ENCODE measurements at regions not wholly inside any gene's neighbourhood (a gene's known extent, or its start where the extent isn't known, plus 50 kb on each side); places are given as distances from the start of the nearest gene placed in this dataset.

DNA sequence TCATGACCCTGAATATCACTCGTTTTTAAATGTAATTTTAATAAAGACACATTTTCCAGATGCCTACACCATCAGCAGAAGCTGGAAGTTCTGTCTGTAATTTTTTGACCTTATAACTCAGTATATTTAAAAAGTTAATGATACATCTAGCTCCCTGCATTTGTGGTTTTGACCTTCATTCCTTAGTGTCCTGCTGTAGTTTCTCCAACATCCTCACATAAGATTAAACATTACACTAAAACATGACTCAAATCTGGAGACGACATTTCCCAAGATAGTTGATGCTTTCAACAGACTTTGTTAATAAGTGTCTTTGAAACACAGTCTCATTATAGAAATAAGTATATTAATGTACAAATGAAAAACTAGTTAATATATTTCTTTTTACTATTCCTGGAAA, 363.1 kb downstream of the POM121L12 start:
- H3K4me1 ChIP-seq (ENCODE audit: control insufficient read depth, insufficient read depth, low read length): no peaks in the 10 kb centered on the region
- no peaks in the 10 kb centered on the region for H3K9me3 ChIP-seq (ENCODE audit: control insufficient read depth, insufficient read depth, low read length)
- no peaks in the 10 kb centered on the region for H3K27me3 ChIP-seq (ENCODE audit: control insufficient read depth, insufficient read depth, low read length)
- H3K4me3 ChIP-seq (ENCODE audit: low read depth, low read length): no peak overlapping the region
- no peak overlapping the region for H3K9ac ChIP-seq (ENCODE audit: low read depth, low read length)
- no peaks in the 10 kb centered on the region for H3K36me3 ChIP-seq (ENCODE audit: control insufficient read depth, insufficient read depth, low read length)

DNA sequence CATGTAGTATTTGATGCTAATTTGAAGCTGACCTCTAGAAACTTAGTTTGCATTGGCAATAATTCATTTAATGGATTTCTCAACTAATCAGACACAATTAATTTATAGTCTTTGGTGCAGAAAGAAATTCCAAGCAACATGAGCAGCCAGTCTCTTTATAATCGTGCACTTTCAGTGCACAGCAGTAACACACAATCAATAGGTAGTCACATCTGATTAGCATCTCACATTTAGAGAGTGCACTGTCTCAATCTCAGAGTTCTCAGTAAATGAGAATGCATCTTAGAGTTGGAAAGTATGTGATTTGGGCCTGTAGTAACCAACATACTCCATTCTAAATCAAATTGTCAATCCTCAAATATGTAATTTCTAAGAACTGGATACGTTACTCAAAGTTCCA, 377.6 kb downstream of the POM121L12 start:
- Histone ChIP-seq H3K36me3 (ENCODE audit: control insufficient read depth, insufficient read depth, low read length) (no peaks in the 10 kb centered on the region), H3K27me3 (ENCODE audit: control insufficient read depth, insufficient read depth, low read length) (no peaks in the 10 kb centered on the region), H3K4me1 (ENCODE audit: control insufficient read depth, insufficient read depth, low read length) (no peaks in the 10 kb centered on the region), H3K9ac (ENCODE audit: low read depth, low read length) (no peak overlapping the region), H3K4me3 (ENCODE audit: low read depth, low read length) (no peak overlapping the region), H3K9me3 (ENCODE audit: control insufficient read depth, insufficient read depth, low read length) (no peaks in the 10 kb centered on the region)

DNA sequence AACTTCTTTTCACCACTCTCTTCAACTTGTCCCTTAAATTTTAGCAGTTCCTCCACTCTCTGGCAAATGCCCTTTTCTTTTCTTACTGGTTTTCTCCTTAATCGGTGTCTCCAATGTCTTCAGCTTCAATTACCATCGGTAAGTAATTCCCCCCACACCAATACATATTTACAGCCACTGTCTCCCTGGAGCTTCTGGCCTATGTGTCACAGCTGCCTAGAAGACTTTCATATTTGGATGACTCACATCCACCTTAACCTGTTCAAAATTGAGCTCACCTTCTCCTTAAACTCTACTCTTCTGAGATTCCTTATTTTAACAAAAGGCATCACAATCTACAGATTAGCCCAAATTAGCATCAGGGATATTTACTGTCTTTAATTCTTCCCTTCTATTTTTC, 380.4 kb downstream of the POM121L12 start:
- H3K9me3 ChIP-seq (ENCODE audit: control insufficient read depth, insufficient read depth, low read length): no peaks in the 10 kb centered on the region
- H3K36me3 ChIP-seq (ENCODE audit: control insufficient read depth, insufficient read depth, low read length): no peaks in the 10 kb centered on the region
- no peak overlapping the region for H3K4me3 ChIP-seq (ENCODE audit: low read depth, low read length)
- H3K9ac ChIP-seq (ENCODE audit: low read depth, low read length): no peak overlapping the region
- H3K4me1 ChIP-seq (ENCODE audit: control insufficient read depth, insufficient read depth, low read length): no peaks in the 10 kb centered on the region
- no peaks in the 10 kb centered on the region for H3K27me3 ChIP-seq (ENCODE audit: control insufficient read depth, insufficient read depth, low read length)

DNA sequence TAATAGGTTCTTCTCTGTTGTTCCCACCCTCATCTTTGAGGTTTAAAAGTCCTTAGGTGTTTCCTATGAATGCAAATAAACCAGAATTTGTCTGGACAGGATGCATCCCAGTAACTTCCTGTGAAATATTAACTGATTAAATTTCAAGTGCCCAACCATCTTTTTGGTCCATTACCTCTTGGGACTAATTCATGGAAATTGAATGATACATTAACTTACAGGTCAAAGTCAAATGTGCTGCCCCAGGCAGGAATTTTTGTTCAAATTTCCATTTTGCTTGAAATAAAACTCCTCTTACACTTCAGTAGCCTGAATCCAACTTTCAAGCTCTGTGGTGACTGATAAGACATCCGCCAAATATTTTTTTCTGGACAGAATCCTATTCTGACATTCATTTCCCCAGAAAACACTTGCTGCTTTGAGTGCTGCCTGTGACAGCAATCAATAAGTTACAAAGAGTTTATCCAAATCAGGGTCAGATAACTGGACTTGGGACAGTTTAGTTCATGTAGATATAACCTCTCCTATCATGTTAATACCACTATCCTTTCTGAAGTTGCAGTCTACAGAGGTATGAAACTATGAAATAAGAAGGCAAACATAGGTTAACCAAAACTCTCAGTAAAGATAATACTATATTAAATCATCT, 383.5 kb downstream of the POM121L12 start:
- Histone ChIP-seq H3K9ac (ENCODE audit: low read depth, low read length) (no peak overlapping the region), H3K4me3 (ENCODE audit: low read depth, low read length) (no peak overlapping the region), H3K9me3 (ENCODE audit: control insufficient read depth, insufficient read depth, low read length) (no peaks in the 10 kb centered on the region), H3K27me3 (ENCODE audit: control insufficient read depth, insufficient read depth, low read length) (no peaks in the 10 kb centered on the region), H3K4me1 (ENCODE audit: control insufficient read depth, insufficient read depth, low read length) (no peaks in the 10 kb centered on the region), H3K36me3 (ENCODE audit: control insufficient read depth, insufficient read depth, low read length) (no peaks in the 10 kb centered on the region)

DNA sequence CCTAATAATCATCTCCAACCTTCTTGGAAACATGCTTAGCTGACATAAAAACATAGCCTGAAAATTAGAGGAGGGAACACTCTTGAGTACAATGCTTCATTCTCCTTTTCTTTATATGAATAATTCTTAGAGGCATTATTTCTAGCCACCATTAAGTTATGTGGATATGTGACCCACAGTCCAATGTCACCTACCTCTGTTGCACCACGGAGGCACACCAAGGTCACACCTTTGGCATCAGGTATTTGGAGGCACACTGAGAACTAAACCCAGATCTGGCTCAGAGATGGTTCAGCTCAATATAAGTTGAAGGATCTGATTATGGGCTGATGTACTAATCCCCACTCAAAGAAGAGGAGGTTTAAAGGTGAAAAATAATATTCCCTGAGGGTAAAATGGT, 385.1 kb downstream of the POM121L12 start:
- Histone ChIP-seq H3K4me1 (ENCODE audit: control insufficient read depth, insufficient read depth, low read length) (no peaks in the 10 kb centered on the region), H3K9ac (ENCODE audit: low read depth, low read length) (no peak overlapping the region), H3K27me3 (ENCODE audit: control insufficient read depth, insufficient read depth, low read length) (no peaks in the 10 kb centered on the region), H3K4me3 (ENCODE audit: low read depth, low read length) (no peak overlapping the region), H3K36me3 (ENCODE audit: control insufficient read depth, insufficient read depth, low read length) (no peaks in the 10 kb centered on the region), H3K9me3 (ENCODE audit: control insufficient read depth, insufficient read depth, low read length) (no peaks in the 10 kb centered on the region)

DNA sequence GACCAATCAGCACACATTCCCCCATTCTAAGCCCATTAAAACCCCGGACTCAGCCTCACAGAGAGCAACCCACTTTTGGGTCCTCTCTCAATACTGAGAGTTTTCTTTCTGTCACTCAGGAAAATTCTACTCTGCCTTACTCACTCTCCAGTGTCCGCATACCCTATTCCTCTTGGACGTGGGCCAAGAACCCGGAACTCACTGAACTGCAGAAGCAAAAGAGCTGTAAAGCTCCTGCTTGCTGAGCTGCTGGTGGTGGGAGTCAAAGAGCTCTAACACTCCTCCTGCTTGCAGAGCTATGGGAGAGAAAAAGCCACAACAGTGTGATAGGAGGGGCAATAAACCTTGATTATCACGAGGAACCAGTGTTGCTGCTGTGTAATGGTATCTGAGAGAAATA, 386.9 kb downstream of the POM121L12 start:
- no peak overlapping the region for H3K4me3 ChIP-seq (ENCODE audit: low read depth, low read length)
- H3K9me3 ChIP-seq (ENCODE audit: control insufficient read depth, insufficient read depth, low read length): no peaks in the 10 kb centered on the region
- no peaks in the 10 kb centered on the region for H3K4me1 ChIP-seq (ENCODE audit: control insufficient read depth, insufficient read depth, low read length)
- no peaks in the 10 kb centered on the region for H3K36me3 ChIP-seq (ENCODE audit: control insufficient read depth, insufficient read depth, low read length)
- H3K27me3 ChIP-seq (ENCODE audit: control insufficient read depth, insufficient read depth, low read length): no peaks in the 10 kb centered on the region
- no peak overlapping the region for H3K9ac ChIP-seq (ENCODE audit: low read depth, low read length)

DNA sequence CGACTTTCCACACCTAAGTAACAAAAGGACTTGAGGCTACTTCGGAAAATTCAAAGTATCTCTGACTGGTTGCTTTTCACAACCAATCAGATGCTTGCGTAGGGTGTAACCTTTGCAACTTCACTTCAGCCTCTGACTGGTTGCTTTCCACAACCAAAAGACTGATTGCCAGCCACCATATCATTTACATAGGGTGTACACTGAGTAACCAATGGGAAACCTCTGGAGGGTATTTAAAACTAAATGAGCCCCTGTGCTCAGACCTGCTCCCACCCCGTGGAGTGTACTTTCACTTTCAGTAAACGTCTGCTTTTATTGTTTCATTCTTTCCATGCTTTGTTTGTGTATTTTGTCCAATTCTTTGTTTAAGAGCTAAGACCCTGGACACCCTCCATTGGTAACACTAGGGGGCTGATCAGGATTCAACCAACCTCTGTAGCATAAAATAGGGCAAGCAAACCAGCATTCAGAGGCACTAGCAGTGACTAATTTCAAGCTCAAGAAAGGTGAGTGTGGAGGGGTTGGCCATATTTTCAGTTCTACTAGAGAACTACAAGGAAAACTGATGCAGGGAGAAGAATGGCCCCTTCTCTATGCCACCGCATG, 390.8 kb downstream of the POM121L12 start:
- Histone ChIP-seq H3K36me3 (ENCODE audit: control insufficient read depth, insufficient read depth, low read length) (no peaks in the 10 kb centered on the region), H3K9me3 (ENCODE audit: control insufficient read depth, insufficient read depth, low read length) (no peaks in the 10 kb centered on the region), H3K4me3 (ENCODE audit: low read depth, low read length) (no peak overlapping the region), H3K27me3 (ENCODE audit: control insufficient read depth, insufficient read depth, low read length) (no peaks in the 10 kb centered on the region), H3K9ac (ENCODE audit: low read depth, low read length) (no peak overlapping the region), H3K4me1 (ENCODE audit: control insufficient read depth, insufficient read depth, low read length) (no peaks in the 10 kb centered on the region)

DNA sequence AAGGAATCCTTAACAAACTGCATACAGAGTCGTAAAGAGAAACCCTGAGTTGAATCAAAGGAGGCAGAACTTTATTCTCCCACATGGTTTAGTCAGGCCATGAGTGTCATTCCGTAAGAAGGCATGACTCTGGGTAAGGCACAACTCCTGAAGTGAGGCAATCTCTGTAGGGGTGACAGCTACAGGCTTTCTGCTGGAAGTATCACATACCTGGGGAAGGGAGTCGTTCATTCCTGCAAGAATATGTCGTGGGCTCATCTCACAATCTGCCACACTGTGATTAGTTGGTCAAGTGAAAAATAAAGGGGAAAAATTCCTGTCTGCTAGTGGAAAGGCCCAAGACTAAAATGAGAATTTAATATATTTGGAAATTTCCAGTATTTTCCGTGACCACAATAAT, 392.6 kb downstream of the POM121L12 start:
- Histone ChIP-seq H3K9me3 (ENCODE audit: control insufficient read depth, insufficient read depth, low read length) (no peaks in the 10 kb centered on the region), H3K36me3 (ENCODE audit: control insufficient read depth, insufficient read depth, low read length) (no peaks in the 10 kb centered on the region), H3K9ac (ENCODE audit: low read depth, low read length) (no peak overlapping the region), H3K4me3 (ENCODE audit: low read depth, low read length) (no peak overlapping the region), H3K27me3 (ENCODE audit: control insufficient read depth, insufficient read depth, low read length) (no peaks in the 10 kb centered on the region), H3K4me1 (ENCODE audit: control insufficient read depth, insufficient read depth, low read length) (no peaks in the 10 kb centered on the region)

DNA sequence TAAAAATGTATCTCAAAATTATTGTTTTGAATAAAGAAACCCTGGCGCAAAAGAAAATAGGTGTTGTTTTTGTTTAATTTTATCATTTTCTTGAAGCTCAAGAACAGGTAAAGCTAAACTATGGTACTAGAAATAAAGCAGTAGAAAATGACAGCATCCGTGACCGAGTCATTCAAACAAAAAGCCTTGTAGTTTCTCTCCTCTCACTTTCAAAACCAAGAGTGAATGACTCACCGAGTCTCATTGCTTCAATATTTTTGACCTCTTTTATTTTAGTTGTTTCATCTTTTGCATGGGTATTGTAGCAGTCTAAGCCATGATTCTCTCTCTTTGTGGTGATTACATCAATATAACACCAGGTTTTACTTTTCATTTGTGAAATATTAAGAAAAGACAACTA, 396.5 kb downstream of the POM121L12 start:
- H3K36me3 ChIP-seq (ENCODE audit: control insufficient read depth, insufficient read depth, low read length): no peaks in the 10 kb centered on the region
- H3K27me3 ChIP-seq (ENCODE audit: control insufficient read depth, insufficient read depth, low read length): no peaks in the 10 kb centered on the region
- H3K4me3 ChIP-seq (ENCODE audit: low read depth, low read length): no peak overlapping the region
- H3K4me1 ChIP-seq (ENCODE audit: control insufficient read depth, insufficient read depth, low read length): no peaks in the 10 kb centered on the region
- no peaks in the 10 kb centered on the region for H3K9me3 ChIP-seq (ENCODE audit: control insufficient read depth, insufficient read depth, low read length)
- H3K9ac ChIP-seq (ENCODE audit: low read depth, low read length): no peak overlapping the region

DNA sequence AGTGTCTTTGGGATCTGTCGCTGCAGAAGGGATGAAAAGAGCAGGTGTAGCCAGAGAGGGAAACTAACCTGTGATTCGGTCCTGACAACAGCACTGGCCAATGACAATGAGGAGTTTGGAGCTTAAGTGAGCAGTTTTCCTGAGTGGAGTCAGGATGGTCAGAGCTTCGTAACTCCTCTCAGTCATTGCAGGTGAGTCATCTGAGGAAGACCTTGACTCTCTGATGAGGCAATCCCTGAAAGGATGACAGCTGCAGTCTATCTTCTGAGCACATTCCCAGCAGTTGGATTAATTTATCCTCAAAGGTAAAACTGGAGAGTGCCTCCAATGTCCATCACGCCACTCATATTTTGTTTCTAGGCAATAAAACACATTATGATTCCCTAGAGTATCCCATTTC, 401.9 kb downstream of the POM121L12 start:
- Histone ChIP-seq H3K9me3 (ENCODE audit: control insufficient read depth, insufficient read depth, low read length) (no peaks in the 10 kb centered on the region), H3K4me3 (ENCODE audit: low read depth, low read length) (no peak overlapping the region), H3K4me1 (ENCODE audit: control insufficient read depth, insufficient read depth, low read length) (no peaks in the 10 kb centered on the region), H3K9ac (ENCODE audit: low read depth, low read length) (no peak overlapping the region), H3K36me3 (ENCODE audit: control insufficient read depth, insufficient read depth, low read length) (no peaks in the 10 kb centered on the region), H3K27me3 (ENCODE audit: control insufficient read depth, insufficient read depth, low read length) (no peaks in the 10 kb centered on the region)

DNA sequence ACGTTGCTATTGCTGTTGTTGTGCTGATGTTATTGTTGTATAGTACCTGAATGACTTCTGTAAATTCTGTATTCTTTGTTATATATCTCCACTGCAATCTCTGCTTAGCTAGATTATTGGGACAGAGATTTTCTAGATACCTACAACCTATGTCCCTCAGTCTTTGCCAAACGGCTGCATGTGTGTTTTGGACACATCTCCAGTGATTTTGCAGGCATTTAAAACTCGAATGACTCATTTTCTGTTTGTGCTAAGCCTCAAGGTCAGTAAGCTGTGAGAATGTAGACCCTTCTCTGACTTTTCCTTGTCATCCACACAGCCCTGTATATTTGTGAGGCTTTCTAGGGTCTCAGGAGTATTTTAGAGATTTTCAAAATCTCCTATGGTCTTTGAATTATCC, 410.7 kb downstream of the POM121L12 start:
- Histone ChIP-seq H3K36me3 (ENCODE audit: control insufficient read depth, insufficient read depth, low read length) (no peaks in the 10 kb centered on the region), H3K4me3 (ENCODE audit: low read depth, low read length) (no peak overlapping the region), H3K9ac (ENCODE audit: low read depth, low read length) (no peak overlapping the region), H3K27me3 (ENCODE audit: control insufficient read depth, insufficient read depth, low read length) (no peaks in the 10 kb centered on the region), H3K9me3 (ENCODE audit: control insufficient read depth, insufficient read depth, low read length) (no peaks in the 10 kb centered on the region), H3K4me1 (ENCODE audit: control insufficient read depth, insufficient read depth, low read length) (no peaks in the 10 kb centered on the region)

DNA sequence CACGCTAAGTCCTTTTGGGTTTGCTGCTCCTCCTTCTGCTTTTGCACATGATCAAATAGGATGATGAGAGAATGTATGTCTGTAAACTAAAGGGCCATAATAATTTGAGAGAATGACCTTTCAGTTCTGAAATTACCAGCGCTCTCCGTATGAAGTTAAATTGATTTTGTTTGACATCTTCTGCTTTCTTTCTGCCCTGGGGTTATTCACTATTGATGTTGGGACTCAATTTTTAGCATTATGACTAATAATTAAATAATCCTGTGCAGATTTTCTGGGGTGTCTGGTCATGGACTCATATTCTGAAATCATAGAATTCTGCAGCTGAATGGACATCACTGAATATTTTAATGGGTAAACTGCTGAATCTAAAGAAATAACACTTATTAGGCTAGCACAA, 423.2 kb downstream of the POM121L12 start:
- no peaks in the 10 kb centered on the region for H3K27me3 ChIP-seq (ENCODE audit: control insufficient read depth, insufficient read depth, low read length)
- no peak overlapping the region for H3K4me3 ChIP-seq (ENCODE audit: low read depth, low read length)
- no peaks in the 10 kb centered on the region for H3K9me3 ChIP-seq (ENCODE audit: control insufficient read depth, insufficient read depth, low read length)
- H3K4me1 ChIP-seq (ENCODE audit: control insufficient read depth, insufficient read depth, low read length): no peaks in the 10 kb centered on the region
- H3K9ac ChIP-seq (ENCODE audit: low read depth, low read length): no peak overlapping the region
- H3K36me3 ChIP-seq (ENCODE audit: control insufficient read depth, insufficient read depth, low read length): no peaks in the 10 kb centered on the region

Measured in iPS-15b (cell line).